H1 (cell line): ENCODE measurements at regions not wholly inside any gene's neighbourhood (a gene's known extent, or its start where the extent isn't known, plus 50 kb on each side); places are given as distances from the start of the nearest gene placed in this dataset.

Experiments used
- CTCF ChIA-PET: fragments of 300-600 bp; sonication (Branson Sonifier 250); formaldehyde crosslinking; loops from one replicate; lab custom pipeline; 2021; ENCODE audit not compliant: partially characterized antibody; lab: Charles Lee
- POLR2A ChIA-PET: fragments of 300-600 bp; sonication (Branson Sonifier 250); formaldehyde crosslinking; loops from one replicate; lab custom pipeline; 2021; ENCODE audit warnings: inconsistent platforms; ENCODE audit not compliant: partially characterized antibody; lab: Charles Lee
- DNase-seq, 2 experiments: peaks; one replicate each; pipeline versions ENCODE4 v3.0.0 to v3.0.0-alpha.2; 2010 to 2022; ENCODE audit warnings: low spot score in 2 of 2, low read depth in 1 of 2, mixed read lengths in 1 of 2
- FAIRE-seq: peaks from 2 replicates; lab custom pipeline; 2011; peaks lifted over from hg19 to GRCh38; lab: Jason Lieb, UNC
- H2AFZ ChIP-seq: 2 replicates; pipeline ENCODE4 v1.8.1; 2012; ENCODE audit warnings: low read length, inconsistent platforms
- H2AK5ac ChIP-seq: 2 replicates; pipeline ENCODE4 v1.6.1; 2013; ENCODE audit warnings: low read depth, low read length
- H2BK120ac ChIP-seq: replicated peaks from 2 replicates; pipeline ENCODE3; 2013; ENCODE audit warnings: low read depth, low read length, inconsistent platforms
- H2BK12ac ChIP-seq: 2 replicates; pipeline ENCODE4 v1.6.1; 2013; ENCODE audit warnings: low read depth, low read length
- H2BK15ac ChIP-seq: 2 replicates; pipeline ENCODE4 v1.6.1; 2013; ENCODE audit warnings: low read length
- H2BK20ac ChIP-seq: 2 replicates; pipeline ENCODE4 v1.6.1; 2013; ENCODE audit warnings: low read length
- H2BK5ac ChIP-seq: 2 replicates; pipeline ENCODE4 v1.6.1; 2013; ENCODE audit warnings: low read depth, low read length
- H3K14ac ChIP-seq: 2 replicates; pipeline ENCODE4 v1.6.1; 2013; ENCODE audit warnings: inconsistent platforms; ENCODE audit not compliant: insufficient read length
- H3K18ac ChIP-seq: 2 replicates; pipeline ENCODE4 v1.6.1; 2013; ENCODE audit warnings: low read length; ENCODE audit errors: extremely low read depth
- H3K23ac ChIP-seq: 2 replicates; pipeline ENCODE4 v1.6.1; 2013; ENCODE audit warnings: inconsistent platforms; ENCODE audit not compliant: insufficient read length
- H3K23me2 ChIP-seq: 2 replicates; pipeline ENCODE4 v1.6.1; 2013; ENCODE audit warnings: low read depth, low read length
- H3K27ac ChIP-seq: 2 replicates; pipeline ENCODE4 v1.6.1; 2011; ENCODE audit warnings: low read depth, low read length, inconsistent platforms
- H3K27me3 ChIP-seq, 4 experiments: replicated peaks in 1 of 4; 1 replicate in 1 of 4; 2 replicates in 3 of 4; pipeline versions ENCODE4 v1.6.1 to v1.8.1; 2011 to 2013; ENCODE audit warnings: low read length in 3 of 4, mild to moderate bottlenecking in 3 of 4, inconsistent platforms in 2 of 4, mixed read lengths in 2 of 4, moderate library complexity in 1 of 4; ENCODE audit not compliant: control insufficient read depth in 3 of 4, insufficient read depth in 3 of 4; ENCODE audit errors: extremely low read depth in 1 of 4
- H3K36me3 ChIP-seq, 4 experiments: 2 replicates each; pipeline versions ENCODE4 v1.6.1 to v1.8.1; 2011 to 2013; ENCODE audit warnings: mild to moderate bottlenecking in 4 of 4, low read length in 3 of 4, moderate library complexity in 2 of 4, control low read depth in 1 of 4, inconsistent platforms in 1 of 4; ENCODE audit not compliant: insufficient read depth in 4 of 4, control insufficient read depth in 2 of 4
- H3K4ac ChIP-seq: replicated peaks from 2 replicates; pipeline ENCODE3; 2013; ENCODE audit warnings: low read length, low read depth, mixed read lengths, inconsistent platforms; ENCODE audit not compliant: insufficient read length
- H3K4me1 ChIP-seq, 4 experiments: replicated peaks in 1 of 4; 1 replicate in 1 of 4; 2 replicates in 3 of 4; pipeline versions ENCODE4 v1.6.1 to v1.8.1; 2011 to 2013; ENCODE audit warnings: low read length in 3 of 4, inconsistent platforms in 2 of 4, mixed read lengths in 1 of 4; ENCODE audit not compliant: insufficient read depth in 4 of 4, control insufficient read depth in 3 of 4
- H3K4me2 ChIP-seq, 2 experiments: 2 replicates each; pipeline versions ENCODE4 v1.6.1 to v1.8.1; 2011 to 2013; ENCODE audit warnings: low read depth in 2 of 2, low read length in 2 of 2, control low read depth in 1 of 2, inconsistent platforms in 1 of 2, mild to moderate bottlenecking in 1 of 2; ENCODE audit not compliant: insufficient read depth in 1 of 2
- H3K4me3 ChIP-seq, 4 experiments: fragments of 200-600, 300-600 bp in 1 of 4; sonication (generic), shearing (Covaris generic), sonication (Bioruptor Twin) in 1 of 4; 2 replicates each; pipeline versions ENCODE4 v1.5.1 to v1.8.1; 2011 to 2016; ENCODE audit warnings: low read length in 4 of 4, low read depth in 3 of 4, control low read depth in 2 of 4, inconsistent platforms in 2 of 4, mild to moderate bottlenecking in 2 of 4, mixed read lengths in 1 of 4, moderate library complexity in 1 of 4; ENCODE audit not compliant: insufficient read depth in 2 of 4; ENCODE audit errors: extremely low read depth in 1 of 4
- H3K56ac ChIP-seq: replicated peaks from 2 replicates; pipeline ENCODE3; 2013; ENCODE audit warnings: low read depth, mild to moderate bottlenecking, mixed read lengths, low read length, inconsistent platforms; ENCODE audit not compliant: insufficient read length
- H3K79me1 ChIP-seq: 2 replicates; pipeline ENCODE4 v1.6.1; 2013; ENCODE audit warnings: low read depth, low read length, control low read depth
- H3K79me2 ChIP-seq, 2 experiments: 2 replicates each; pipeline versions ENCODE4 v1.6.1 to v1.8.1; 2012 to 2013; ENCODE audit warnings: low read length in 2 of 2, mild to moderate bottlenecking in 2 of 2, inconsistent platforms in 1 of 2; ENCODE audit not compliant: insufficient read depth in 2 of 2, control insufficient read depth in 1 of 2
- H3K9ac ChIP-seq, 4 experiments: replicated peaks in 1 of 4; 1 replicate in 1 of 4; 2 replicates in 3 of 4; pipeline versions ENCODE4 v1.6.1 to v1.8.1; 2011 to 2013; ENCODE audit warnings: low read depth in 3 of 4, low read length in 3 of 4, control low read depth in 2 of 4, mild to moderate bottlenecking in 2 of 4, moderate library complexity in 2 of 4, inconsistent platforms in 1 of 4; ENCODE audit errors: extremely low read depth in 1 of 4
- H3K9me3 ChIP-seq, 2 experiments: 2 replicates each; pipeline versions ENCODE4 v1.6.1 to v1.8.1; 2012 to 2013; ENCODE audit warnings: mild to moderate bottlenecking in 2 of 2, moderate library complexity in 2 of 2, control low read depth in 1 of 2, inconsistent platforms in 1 of 2, low read depth in 1 of 2, low read length in 1 of 2, mixed read lengths in 1 of 2; ENCODE audit not compliant: insufficient read depth in 2 of 2
- H4K20me1 ChIP-seq, 2 experiments: replicated peaks in 1 of 2; 2 replicates each; pipeline versions ENCODE3 to v1.8.1; 2011 to 2013; ENCODE audit warnings: inconsistent platforms in 2 of 2, low read length in 2 of 2, mild to moderate bottlenecking in 1 of 2; ENCODE audit not compliant: insufficient read depth in 2 of 2, control insufficient read depth in 1 of 2
- H4K5ac ChIP-seq: 2 replicates; pipeline ENCODE4 v1.6.1; 2013; ENCODE audit warnings: low read length, low read depth, mixed read lengths, inconsistent platforms; ENCODE audit not compliant: insufficient read length
- H4K8ac ChIP-seq: 2 replicates; pipeline ENCODE4 v1.8.0; 2013; ENCODE audit warnings: mild to moderate bottlenecking, moderate library complexity, low read length, inconsistent platforms; ENCODE audit not compliant: insufficient read depth; ENCODE audit errors: extremely low read depth
- H4K91ac ChIP-seq: replicated peaks from 2 replicates; pipeline ENCODE3; 2013; ENCODE audit warnings: low read length, mixed read lengths, inconsistent platforms; ENCODE audit not compliant: insufficient read length
- ATF2 ChIP-seq: IDR thresholded peaks from 2 replicates; pipeline ENCODE4 v1.6.1; 2012; ENCODE audit warnings: low read length, inconsistent platforms
- BACH1 ChIP-seq: IDR thresholded peaks from 2 replicates; pipeline ENCODE4 v1.6.1; 2012; ENCODE audit warnings: low read length, improper control_type of control experiment
- BRCA1 ChIP-seq: IDR thresholded peaks from 2 replicates; pipeline ENCODE4 v1.6.1; 2012; ENCODE audit warnings: low read depth, low read length, improper control_type of control experiment
- CBX5 ChIP-seq: fragments of 300-800, 300-1000 bp; sonication (generic); IDR thresholded peaks from 2 replicates; pipeline ENCODE4 v1.7.1; 2016; ENCODE audit warnings: antibody characterized with exemption, low read length, low read depth
- CEBPB ChIP-seq: IDR thresholded peaks from 2 replicates; pipeline ENCODE4 v1.6.1; 2012; ENCODE audit warnings: low read depth, low read length
- CHD2 ChIP-seq: IDR thresholded peaks from 2 replicates; pipeline ENCODE4 v1.6.1; 2012; ENCODE audit warnings: low read length, improper control_type of control experiment
- E2F6 ChIP-seq: IDR thresholded peaks from 2 replicates; pipeline ENCODE4 v1.6.1; 2012; ENCODE audit warnings: inconsistent platforms
- EP300 ChIP-seq, 2 experiments: IDR thresholded peaks; 1 replicate in 1 of 2; 2 replicates in 1 of 2; pipeline ENCODE4 v1.6.1; 2011 to 2012; ENCODE audit warnings: low read depth in 2 of 2, low read length in 2 of 2, mild to moderate bottlenecking in 2 of 2, borderline replicate concordance in 1 of 2, inconsistent platforms in 1 of 2, moderate library complexity in 1 of 2
- EZH2 ChIP-seq: fragments of 200-600 bp; sonication (generic); IDR thresholded peaks from 2 replicates; pipeline ENCODE4 v1.7.1; 2012; ENCODE audit warnings: low read depth, mild to moderate bottlenecking, moderate library complexity, low read length, inconsistent platforms; ENCODE audit not compliant: severe bottlenecking
- KDM1A ChIP-seq: fragments of 200-600, 300-600 bp; sonication (generic); IDR thresholded peaks from 2 replicates; pipeline ENCODE4 v1.7.1; 2016; ENCODE audit warnings: mild to moderate bottlenecking, low read length, borderline replicate concordance
- SIRT6 ChIP-seq: IDR thresholded peaks from one replicate; pipeline ENCODE4 v1.7.1; 2012; ENCODE audit warnings: low read length, inconsistent platforms
- TAF7 ChIP-seq: optimal IDR thresholded peaks from 2 replicates; pipeline ENCODE3; 2011; ENCODE audit warnings: low read depth, mild to moderate bottlenecking, inconsistent platforms, low read length, moderate library complexity, borderline replicate concordance
- TBP ChIP-seq: IDR thresholded peaks from 2 replicates; pipeline ENCODE4 v1.6.1; 2011; ENCODE audit warnings: low read depth, low read length, improper control_type of control experiment
- WGBS, 2 experiments: shearing (Covaris generic) in 1 of 2; methylation state at CpG; one replicate each; pipeline versions ENCODE4 v1.1.6 to v1.1.7; 2013 to 2015; ENCODE audit warnings: low lambda C conversion rate in 2 of 2, mixed read lengths in 2 of 2, inconsistent platforms in 1 of 2, low coverage in 1 of 2, missing lambda C conversion rate in 1 of 2; ENCODE audit not compliant: insufficient replicate concordance in 2 of 2, insufficient coverage in 1 of 2, insufficient read length in 1 of 2; ENCODE audit errors: extremely low coverage in 1 of 2, missing lambda C conversion rate in 1 of 2; 5-methylcytosine and 5-hydroxymethylcytosine counted together

GRCh38 chr9:74147906-74148305 is 349.2 kb upstream of the RORB start:
- no peak overlapping the region for H3K4ac ChIP-seq
- H3K23ac ChIP-seq, result no peak overlapping the region
- H2BK12ac ChIP-seq, result no peak overlapping the region
- H3K14ac ChIP-seq, result no peak overlapping the region
- POLR2A ChIA-PET, result interaction anchor here (1.0 kb wide), 1 partner anchor 22 kb away, joined by 3 read pairs; no protein-coding TSS in a partner anchor
- no peak overlapping the region for H4K8ac ChIP-seq
- no peaks in the 10 kb centered on the region for H3K27me3 ChIP-seq
- WGBS, 2 experiments, result 94% methylated on average over 1 of the region's 1 CpG; no CpG with 5 or more reads in 1 of the 2 experiments
- no peak overlapping the region for H3K4me2 ChIP-seq
- H3K27ac ChIP-seq, result no peak overlapping the region
- H3K56ac ChIP-seq, result no peak overlapping the region
- H3K9ac ChIP-seq, result no peak overlapping the region
- H2AK5ac ChIP-seq, result no peak overlapping the region
- no peak overlapping the region for H3K4me3 ChIP-seq
- no peaks in the 10 kb centered on the region for H3K79me1 ChIP-seq
- DNase-seq (no peak), FAIRE-seq (no peak)
- no peak overlapping the region for H2BK20ac ChIP-seq
- H2AFZ ChIP-seq, result no peak overlapping the region
- H3K9me3 ChIP-seq, result no peaks in the 10 kb centered on the region
- no peak overlapping the region for H4K91ac ChIP-seq
- no peak overlapping the region for H2BK120ac ChIP-seq
- H2BK15ac ChIP-seq, result no peak overlapping the region
- no peaks in the 10 kb centered on the region for H4K20me1 ChIP-seq
- CTCF ChIA-PET, result interaction anchor here (1.1 kb wide), 1 partner anchor 384 kb away, joined by 3 read pairs; no protein-coding TSS in a partner anchor
- H3K18ac ChIP-seq, result no peak overlapping the region
- H3K23me2 ChIP-seq, result no peaks in the 10 kb centered on the region
- no peaks in the 10 kb centered on the region for H3K4me1 ChIP-seq
- H4K5ac ChIP-seq, result no peak overlapping the region
- no peaks in the 10 kb centered on the region for H3K79me2 ChIP-seq
- no peaks in the 10 kb centered on the region for H3K36me3 ChIP-seq
- no peak overlapping the region for H2BK5ac ChIP-seq
- no peak for TF ChIP-seq ATF2
- TF ChIP-seq EP300 (IDR thresholded peaks at IDR 0.05; ENCODE audit: borderline replicate concordance in 1 of 2, low read depth in 2 of 2, low read length in 2 of 2), result no peak
- TF ChIP-seq CHD2, result no peak
- TF ChIP-seq TAF7, result no peak
- TF ChIP-seq BACH1, result no peak
- TF ChIP-seq CBX5, result no peak
- TF ChIP-seq CEBPB, result no peak
- no peak for TF ChIP-seq EZH2
- no peak for TF ChIP-seq BRCA1
- no peak for TF ChIP-seq TBP
- no peak for TF ChIP-seq E2F6
- TF ChIP-seq KDM1A, result no peak
- TF ChIP-seq SIRT6, result no peak
